ENCODE measurements at regions not wholly inside any gene's neighbourhood (a gene's known extent, or its start where the extent isn't known, plus 50 kb on each side); places are given as distances from the start of the nearest gene placed in this dataset.
"Not testable (repeated sequence)": the region's sequence is repeated elsewhere in the genome, so short reads cannot be mapped to it uniquely, and the experiment has no call there.

GRCh38 chr7:115557296-115557695 is 473.3 kb downstream of the TFEC start:
- H3K4me3 Mint-ChIP-seq; DNase-seq; H3K27me3 Mint-ChIP-seq; H3K4me1 ChIP-seq (ENCODE audit: insufficient read depth, low read length); H3K36me3 ChIP-seq (ENCODE audit: insufficient read depth, low read length); POLR2A ChIA-PET; H3K9me3 ChIP-seq (ENCODE audit: low read length); H3K9me3 Mint-ChIP-seq; H3K27ac Mint-ChIP-seq; H3K36me3 Mint-ChIP-seq; H3K27me3 ChIP-seq (ENCODE audit: insufficient read depth, low read length, poor library complexity, severe bottlenecking); H3K4me1 Mint-ChIP-seq; CTCF ChIA-PET; H3K4me3 ChIP-seq (ENCODE audit: low read length); H3K27ac ChIP-seq (ENCODE audit: low read depth, low read length): not testable (repeated sequence)

- no peaks in the 10 kb centered on the region for H3K36me3 Mint-ChIP-seq
- peaks cover 2 to 6% of the 10 kb centered on the region in 2 donors for H3K27me3 Mint-ChIP-seq
- H3K9me3 ChIP-seq (ENCODE audit: low read length), result no peaks in the 10 kb centered on the region
- H3K27ac Mint-ChIP-seq, result no peak overlapping the region
- no peaks in the 10 kb centered on the region for H3K36me3 ChIP-seq (ENCODE audit: insufficient read depth, low read length)
- H3K4me3 ChIP-seq (ENCODE audit: low read length), result no peak overlapping the region
- H3K4me1 Mint-ChIP-seq, result no peaks in the 10 kb centered on the region
- H3K4me1 ChIP-seq (ENCODE audit: insufficient read depth, low read length), result no peaks in the 10 kb centered on the region
- H3K27me3 ChIP-seq (ENCODE audit: insufficient read depth, low read length, poor library complexity, severe bottlenecking), result no peaks in the 10 kb centered on the region
- CTCF ChIA-PET, result no interaction called here
- no peak overlapping the region for H3K27ac ChIP-seq (ENCODE audit: low read depth, low read length)
- no peak for DNase-seq
- no peak overlapping the region for H3K4me3 Mint-ChIP-seq
- POLR2A ChIA-PET, result no interaction called here
- peaks cover 0 to 2% (median 0%) of the 10 kb centered on the region in 5 donors for H3K9me3 Mint-ChIP-seq
Measured at GRCh38 chr7:115552766-115553165, 477.8 kb downstream of the TFEC start.

DNA sequence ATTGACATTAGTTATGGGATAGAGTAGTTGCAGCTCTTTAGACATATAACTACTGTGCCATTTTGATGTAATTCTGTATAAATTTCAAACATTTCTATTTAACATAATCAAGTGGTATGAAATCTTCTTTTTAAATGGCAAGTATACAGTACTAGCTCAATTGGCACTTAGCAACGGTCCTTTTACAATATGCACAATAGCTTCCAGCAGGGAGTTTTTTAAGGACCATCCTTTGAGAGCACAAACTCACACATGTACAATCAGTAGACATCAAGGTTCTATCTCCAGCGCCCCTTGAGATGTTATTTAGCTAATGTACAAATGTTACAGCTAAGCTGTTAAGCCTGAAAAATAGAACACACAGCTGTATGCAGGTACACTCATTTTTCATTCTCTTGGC is 480.7 kb downstream of the TFEC start:
- POLR2A ChIA-PET, result no interaction called here
- Mint-ChIP-seq H3K4me1 (no peaks in the 10 kb centered on the region), H3K9me3 (no peaks in the 10 kb centered on the region), H3K4me3 (no peak overlapping the region), H3K27ac (no peak overlapping the region), H3K36me3 (no peaks in the 10 kb centered on the region), H3K27me3 (peaks cover 2 to 6% of the 10 kb centered on the region in 2 donors)
- CTCF ChIA-PET, result no interaction called here
- H3K9me3 ChIP-seq (ENCODE audit: low read length), result no peaks in the 10 kb centered on the region
- DNase-seq, result no peak
- no peak overlapping the region for H3K4me3 ChIP-seq (ENCODE audit: low read length)
- H3K4me1 ChIP-seq (ENCODE audit: insufficient read depth, low read length), result no peaks in the 10 kb centered on the region
- no peaks in the 10 kb centered on the region for H3K36me3 ChIP-seq (ENCODE audit: insufficient read depth, low read length)
- no peak overlapping the region for H3K27ac ChIP-seq (ENCODE audit: low read depth, low read length)
- no peaks in the 10 kb centered on the region for H3K27me3 ChIP-seq (ENCODE audit: insufficient read depth, low read length, poor library complexity, severe bottlenecking)

DNA sequence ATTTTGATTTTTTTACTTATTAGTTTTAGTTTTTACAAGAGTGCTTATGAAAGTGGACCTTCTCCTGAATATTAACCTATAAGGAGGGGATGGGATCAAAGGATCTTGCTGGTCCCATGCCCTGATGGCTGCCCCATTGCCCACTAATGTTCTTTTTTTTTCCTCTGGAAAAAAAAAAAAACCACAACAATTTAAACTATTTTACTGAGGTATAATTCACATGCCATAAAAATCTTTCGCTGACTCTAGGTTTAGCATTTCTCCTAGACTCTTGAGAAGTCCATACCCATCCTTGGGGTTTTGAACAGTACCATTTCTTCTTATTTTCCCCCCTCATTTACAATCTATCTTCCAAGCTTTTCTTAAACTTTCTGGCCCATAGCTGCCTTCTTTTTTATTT is 481.8 kb downstream of the TFEC start:
- H3K9me3 ChIP-seq (ENCODE audit: low read length), result no peaks in the 10 kb centered on the region
- no peak overlapping the region for H3K4me3 ChIP-seq (ENCODE audit: low read length)
- POLR2A ChIA-PET, result no interaction called here
- H3K27me3 ChIP-seq (ENCODE audit: insufficient read depth, low read length, poor library complexity, severe bottlenecking), result no peaks in the 10 kb centered on the region
- Mint-ChIP-seq H3K9me3 (no peaks in the 10 kb centered on the region), H3K27me3 (peaks cover 2 to 6% of the 10 kb centered on the region in 2 donors), H3K4me3 (no peak overlapping the region), H3K4me1 (no peaks in the 10 kb centered on the region), H3K36me3 (no peaks in the 10 kb centered on the region), H3K27ac (no peak overlapping the region)
- DNase-seq, result no peak
- H3K4me1 ChIP-seq (ENCODE audit: insufficient read depth, low read length), result no peaks in the 10 kb centered on the region
- CTCF ChIA-PET, result no interaction called here
- no peak overlapping the region for H3K27ac ChIP-seq (ENCODE audit: low read depth, low read length)
- no peaks in the 10 kb centered on the region for H3K36me3 ChIP-seq (ENCODE audit: insufficient read depth, low read length)

DNA sequence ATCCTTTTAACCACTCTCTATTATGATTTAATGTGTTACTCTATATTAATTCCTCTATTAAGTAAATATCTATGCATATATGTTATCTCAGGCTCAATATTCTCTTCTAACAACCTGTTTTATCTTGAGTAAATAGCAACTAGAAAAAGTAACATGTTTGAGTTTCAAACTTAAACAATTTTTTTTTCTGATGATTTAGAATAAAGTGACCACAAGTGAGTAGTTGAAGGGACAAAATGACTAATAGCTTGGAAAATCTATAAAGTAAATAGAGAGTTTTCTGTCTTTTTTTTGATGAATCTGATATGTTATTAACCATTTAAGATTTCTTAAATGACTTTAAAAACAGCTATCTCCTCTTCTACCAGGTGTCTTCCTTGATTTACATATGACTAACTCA is 483.8 kb downstream of the TFEC start:
- Mint-ChIP-seq H3K27me3 (peaks cover 2 to 6% of the 10 kb centered on the region in 2 donors), H3K4me1 (no peaks in the 10 kb centered on the region), H3K4me3 (no peak overlapping the region), H3K9me3 (no peaks in the 10 kb centered on the region), H3K36me3 (no peaks in the 10 kb centered on the region), H3K27ac (peak overlapping the region in 1 of 8 donors; percentile 54)
- ChIA-PET CTCF (no interaction called here), POLR2A (no interaction called here)
- Histone ChIP-seq H3K27me3 (ENCODE audit: insufficient read depth, low read length, poor library complexity, severe bottlenecking) (no peaks in the 10 kb centered on the region), H3K4me1 (ENCODE audit: insufficient read depth, low read length) (no peaks in the 10 kb centered on the region), H3K9me3 (ENCODE audit: low read length) (no peaks in the 10 kb centered on the region), H3K27ac (ENCODE audit: low read depth, low read length) (no peak overlapping the region), H3K4me3 (ENCODE audit: low read length) (no peak overlapping the region), H3K36me3 (ENCODE audit: insufficient read depth, low read length) (no peaks in the 10 kb centered on the region)
- no peak for DNase-seq

GRCh38 chr7:115533785-115534184 is 496.8 kb downstream of the TFEC start:
- Histone ChIP-seq H3K27ac (ENCODE audit: low read depth, low read length) (no peak overlapping the region), H3K4me1 (ENCODE audit: insufficient read depth, low read length) (no peaks in the 10 kb centered on the region), H3K9me3 (ENCODE audit: low read length) (no peaks in the 10 kb centered on the region), H3K4me3 (ENCODE audit: low read length) (no peak overlapping the region), H3K27me3 (ENCODE audit: insufficient read depth, low read length, poor library complexity, severe bottlenecking) (no peaks in the 10 kb centered on the region), H3K36me3 (ENCODE audit: insufficient read depth, low read length) (no peaks in the 10 kb centered on the region)
- Mint-ChIP-seq H3K4me1 (no peaks in the 10 kb centered on the region), H3K4me3 (no peak overlapping the region), H3K9me3 (no peaks in the 10 kb centered on the region), H3K36me3 (no peaks in the 10 kb centered on the region), H3K27me3 (peaks cover 4 to 5% of the 10 kb centered on the region in 2 donors), H3K27ac (no peak overlapping the region)
- POLR2A ChIA-PET, result no interaction called here
- no peak for DNase-seq
- CTCF ChIA-PET, result no interaction called here

DNA sequence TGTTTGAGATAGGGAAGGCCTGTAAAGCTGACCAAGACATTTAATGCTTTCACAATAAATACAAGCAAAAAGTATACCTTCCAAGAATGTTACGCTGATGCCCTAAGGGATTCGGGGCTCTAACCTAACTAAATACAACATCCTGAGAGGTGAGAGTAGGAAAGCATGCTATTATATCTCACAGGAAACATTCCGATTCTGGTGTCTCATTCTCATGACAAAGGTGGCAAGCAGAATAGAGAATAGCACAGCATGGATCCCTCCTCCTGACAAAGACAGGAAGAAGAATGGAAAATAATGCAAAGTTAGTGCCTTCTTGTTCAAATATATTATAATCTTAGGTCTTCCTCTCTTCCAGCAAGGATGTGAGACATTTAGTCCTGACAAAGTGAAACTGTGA is 504.3 kb downstream of the TFEC start:
- Histone ChIP-seq H3K36me3 (ENCODE audit: insufficient read depth, low read length) (no peaks in the 10 kb centered on the region), H3K27ac (ENCODE audit: low read depth, low read length) (no peak overlapping the region), H3K9me3 (ENCODE audit: low read length) (no peaks in the 10 kb centered on the region), H3K4me1 (ENCODE audit: insufficient read depth, low read length) (no peaks in the 10 kb centered on the region), H3K4me3 (ENCODE audit: low read length) (no peak overlapping the region), H3K27me3 (ENCODE audit: insufficient read depth, low read length, poor library complexity, severe bottlenecking) (no peaks in the 10 kb centered on the region)
- H3K9me3 Mint-ChIP-seq, result peaks cover 0 to 4% (median 2%) of the 10 kb centered on the region in 5 donors
- H3K4me1 Mint-ChIP-seq, result no peaks in the 10 kb centered on the region
- DNase-seq, result no peak
- H3K36me3 Mint-ChIP-seq, result peaks cover 0 to under 1% (median 0%) of the 10 kb centered on the region in 3 donors
- ChIA-PET CTCF (no interaction called here), POLR2A (no interaction called here)
- H3K27me3 Mint-ChIP-seq, result peaks cover 0 to 5% of the 10 kb centered on the region in 2 donors
- H3K27ac Mint-ChIP-seq, result no peak overlapping the region
- H3K4me3 Mint-ChIP-seq, result no peak overlapping the region

DNA sequence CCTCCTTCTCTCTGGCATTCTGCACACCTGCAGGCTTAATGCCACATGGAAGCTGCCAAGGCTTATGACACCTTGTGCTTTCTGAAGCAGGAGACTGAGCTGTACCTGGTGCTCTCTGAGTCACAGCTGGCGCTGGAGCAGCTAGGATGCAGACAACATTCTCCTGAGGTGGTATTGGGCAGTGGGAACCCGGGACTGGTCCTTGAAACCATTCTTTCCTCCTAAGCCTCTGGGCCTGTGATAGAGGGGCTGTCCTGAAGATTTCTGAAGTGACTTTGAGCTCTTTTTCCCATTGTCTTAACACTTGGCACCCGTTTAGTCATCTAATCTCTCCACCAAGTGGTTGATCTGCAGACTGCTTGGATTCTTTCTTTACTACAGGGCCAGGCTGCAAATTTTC is 508.4 kb downstream of the TFEC start:
- no peaks in the 10 kb centered on the region for H3K4me1 Mint-ChIP-seq
- ChIA-PET CTCF (no interaction called here), POLR2A (no interaction called here)
- no peaks in the 10 kb centered on the region for H3K9me3 ChIP-seq (ENCODE audit: low read length)
- no peak overlapping the region for H3K27ac Mint-ChIP-seq
- H3K36me3 Mint-ChIP-seq, result peaks cover 0 to 5% (median 0%) of the 10 kb centered on the region in 3 donors
- peaks cover 0 to 2% of the 10 kb centered on the region in 2 donors for H3K27me3 Mint-ChIP-seq
- H3K27ac ChIP-seq (ENCODE audit: low read depth, low read length), result no peak overlapping the region
- no peaks in the 10 kb centered on the region for H3K36me3 ChIP-seq (ENCODE audit: insufficient read depth, low read length)
- DNase-seq, result no peak
- H3K27me3 ChIP-seq (ENCODE audit: insufficient read depth, low read length, poor library complexity, severe bottlenecking), result no peaks in the 10 kb centered on the region
- no peaks in the 10 kb centered on the region for H3K4me1 ChIP-seq (ENCODE audit: insufficient read depth, low read length)
- H3K9me3 Mint-ChIP-seq, result peaks cover 0 to 4% (median 2%) of the 10 kb centered on the region in 5 donors
- H3K4me3 ChIP-seq (ENCODE audit: low read length), result no peak overlapping the region
- no peak overlapping the region for H3K4me3 Mint-ChIP-seq

DNA sequence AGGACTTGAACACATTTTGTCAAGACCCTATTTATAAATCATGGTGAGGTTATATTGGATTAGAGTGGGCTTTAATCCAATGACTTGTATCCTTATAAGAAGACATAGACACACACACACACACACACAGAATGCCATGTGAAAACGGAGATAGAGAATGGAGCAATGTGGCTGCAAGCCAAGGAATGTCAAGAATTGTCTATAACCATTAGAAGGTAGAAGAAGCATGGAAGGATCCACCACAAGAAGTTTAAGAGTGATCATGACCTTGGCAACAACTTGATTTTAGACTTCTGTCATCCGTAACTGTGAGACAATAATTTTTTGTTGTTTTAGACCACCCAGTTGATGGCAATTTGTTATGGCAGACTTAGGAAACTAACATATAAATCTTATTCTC is 514.2 kb downstream of the TFEC start:
- Histone ChIP-seq H3K27ac (ENCODE audit: low read depth, low read length) (no peak overlapping the region), H3K36me3 (ENCODE audit: insufficient read depth, low read length) (no peaks in the 10 kb centered on the region), H3K4me3 (ENCODE audit: low read length) (no peak overlapping the region), H3K27me3 (ENCODE audit: insufficient read depth, low read length, poor library complexity, severe bottlenecking) (no peaks in the 10 kb centered on the region), H3K9me3 (ENCODE audit: low read length) (no peaks in the 10 kb centered on the region), H3K4me1 (ENCODE audit: insufficient read depth, low read length) (no peaks in the 10 kb centered on the region)
- no peak overlapping the region for H3K27ac Mint-ChIP-seq
- no peaks in the 10 kb centered on the region for H3K4me1 Mint-ChIP-seq
- no peak for DNase-seq
- no peaks in the 10 kb centered on the region for H3K27me3 Mint-ChIP-seq
- H3K36me3 Mint-ChIP-seq, result peaks cover 0 to 5% (median 0%) of the 10 kb centered on the region in 3 donors
- no peak overlapping the region for H3K4me3 Mint-ChIP-seq
- POLR2A ChIA-PET, result no interaction called here
- H3K9me3 Mint-ChIP-seq, result no peaks in the 10 kb centered on the region
- CTCF ChIA-PET, result no interaction called here

Data from CD8-positive, alpha-beta memory T cell (primary cell).